ENCODE measurements at regions not wholly inside any gene's neighbourhood (a gene's known extent, or its start where the extent isn't known, plus 50 kb on each side); places are given as distances from the start of the nearest gene placed in this dataset.

DNA sequence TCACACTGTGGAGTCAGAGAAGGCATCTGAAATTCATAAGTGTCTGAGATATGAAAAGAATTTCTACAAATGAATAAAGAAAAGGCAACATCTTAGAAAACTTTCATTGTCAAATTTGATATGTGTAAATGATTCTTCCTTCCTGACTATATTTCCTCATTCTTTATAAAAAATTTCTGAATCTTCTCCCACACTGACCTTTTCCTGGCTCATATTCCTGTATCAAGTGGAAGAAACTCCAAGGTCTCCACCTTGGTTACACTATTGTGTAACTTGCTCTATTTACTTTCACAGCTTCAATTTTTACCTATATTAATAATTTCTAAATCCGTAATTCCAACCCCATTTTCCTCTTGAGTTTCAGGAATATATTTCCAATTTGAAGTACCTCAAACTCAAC is 93.5 kb upstream of the FBXL7 start:
- DNase-seq (ENCODE audit: low read depth, low spot score) = no peak
- CTCF ChIA-PET = no interaction called here
- Histone ChIP-seq H3K4me3 (replicated peaks in 1 of 3; ENCODE audit: insufficient read depth in 1 of 3, low read depth in 1 of 3, low read length in 3 of 3) (no peak overlapping the region), H3K9me3 (replicated peaks; ENCODE audit: control insufficient read depth, insufficient read depth, low read length) (no peaks in the 10 kb centered on the region), H4K20me1 (replicated peaks; ENCODE audit: control insufficient read depth, extremely low read depth, insufficient read depth, low read length) (no peaks in the 10 kb centered on the region), H3K27me3 (ENCODE audit: control insufficient read depth in 2 of 2, insufficient read depth in 2 of 2, low read length in 2 of 2) (no peaks in the 10 kb centered on the region), H3K9me1 (replicated peaks; ENCODE audit: control insufficient read depth, extremely low read depth, insufficient read depth, low read length) (no peaks in the 10 kb centered on the region), H3K27ac (ENCODE audit: insufficient read depth, low read depth, low read length) (no peak overlapping the region), H3K36me3 (ENCODE audit: control insufficient read depth in 2 of 2, extremely low read depth in 1 of 2, insufficient read depth in 2 of 2, low read length in 2 of 2) (no peaks in the 10 kb centered on the region), H3K4me2 (ENCODE audit: insufficient read depth, low read length) (no peak overlapping the region), H3K9ac (replicated peaks; ENCODE audit: extremely low read depth, insufficient read depth, low read length) (no peak overlapping the region), H3K4me1 (ENCODE audit: control insufficient read depth, extremely low read depth, insufficient read depth, low read length) (no peaks in the 10 kb centered on the region), H2AFZ (ENCODE audit: low read depth, low read length) (no peak overlapping the region), H3K79me2 (ENCODE audit: control insufficient read depth, insufficient read depth, low read length) (no peaks in the 10 kb centered on the region)
- TF ChIP-seq JUN (IDR thresholded peaks at IDR 0.05; ENCODE audit: borderline replicate concordance, insufficient read depth, insufficient read length, low read depth) (no peak), GATA2 (IDR thresholded peaks at IDR 0.05; ENCODE audit: insufficient read depth, insufficient read length, low read depth, low read length) (no peak), MAX (IDR thresholded peaks at IDR 0.05; ENCODE audit: insufficient read depth, insufficient read length) (no peak), EZH2 (IDR thresholded peaks at IDR 0.05; ENCODE audit: borderline replicate concordance, low read depth, low read length, severe bottlenecking) (no peak), POLR2A (IDR thresholded peaks at IDR 0.05; ENCODE audit: low read depth, low read length) (no peak), POLR2AphosphoS5 (IDR thresholded peaks at IDR 0.05; ENCODE audit: insufficient read depth, low read depth, low read length) (no peak), MYC (IDR thresholded peaks at IDR 0.05; ENCODE audit: low read depth, low read length) (no peak), FOS (IDR thresholded peaks at IDR 0.05; ENCODE audit: borderline replicate concordance, insufficient read depth, low read length) (no peak)
- TF ChIP-seq, protein P1, sequence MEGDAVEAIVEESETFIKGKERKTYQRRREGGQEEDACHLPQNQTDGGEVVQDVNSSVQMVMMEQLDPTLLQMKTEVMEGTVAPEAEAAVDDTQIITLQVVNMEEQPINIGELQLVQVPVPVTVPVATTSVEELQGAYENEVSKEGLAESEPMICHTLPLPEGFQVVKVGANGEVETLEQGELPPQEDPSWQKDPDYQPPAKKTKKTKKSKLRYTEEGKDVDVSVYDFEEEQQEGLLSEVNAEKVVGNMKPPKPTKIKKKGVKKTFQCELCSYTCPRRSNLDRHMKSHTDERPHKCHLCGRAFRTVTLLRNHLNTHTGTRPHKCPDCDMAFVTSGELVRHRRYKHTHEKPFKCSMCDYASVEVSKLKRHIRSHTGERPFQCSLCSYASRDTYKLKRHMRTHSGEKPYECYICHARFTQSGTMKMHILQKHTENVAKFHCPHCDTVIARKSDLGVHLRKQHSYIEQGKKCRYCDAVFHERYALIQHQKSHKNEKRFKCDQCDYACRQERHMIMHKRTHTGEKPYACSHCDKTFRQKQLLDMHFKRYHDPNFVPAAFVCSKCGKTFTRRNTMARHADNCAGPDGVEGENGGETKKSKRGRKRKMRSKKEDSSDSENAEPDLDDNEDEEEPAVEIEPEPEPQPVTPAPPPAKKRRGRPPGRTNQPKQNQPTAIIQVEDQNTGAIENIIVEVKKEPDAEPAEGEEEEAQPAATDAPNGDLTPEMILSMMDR (IDR thresholded peaks at IDR 0.05; ENCODE audit: extremely low read depth in 1 of 2, insufficient read depth in 1 of 2, low read depth in 1 of 2, low read length in 2 of 2) = no peak
- no TSS peak for BruUV-seq (replicated peaks)
- dilution Hi-C loops (cut with MboI; ENCODE audit: extremely low pct_ligation_motif_present, low sequenced_read_pairs) (no loop called here), intact Hi-C loops (cut with micrococcal nuclease) (no loop called here)
- POLR2A ChIA-PET = no interaction called here
- FAIRE-seq = no peak

All from endothelial cell of umbilical vein (primary cell).